H9 (cell line): ENCODE measurements at regions not wholly inside any gene's neighbourhood (a gene's known extent, or its start where the extent isn't known, plus 50 kb on each side); places are given as distances from the start of the nearest gene placed in this dataset.

ENCODE experiments used
- DNase-seq: peaks from one replicate; pipeline ENCODE4 v3.0.0-alpha.2; 2017
- H2AFZ ChIP-seq: one replicate; pipeline ENCODE4 v1.6.1; 2013; ENCODE audit warnings: mild to moderate bottlenecking, low read length, control low read depth, moderate library complexity
- H2AK5ac ChIP-seq: 2 replicates; pipeline ENCODE4 v1.6.1; 2013; ENCODE audit warnings: low read length, control low read depth, mixed read lengths; ENCODE audit not compliant: insufficient read length
- H2BK120ac ChIP-seq: one replicate; pipeline ENCODE4 v1.6.1; 2013; ENCODE audit warnings: low read depth, mild to moderate bottlenecking, low read length, control low read depth, inconsistent platforms; ENCODE audit not compliant: poor library complexity, severe bottlenecking
- H2BK12ac ChIP-seq: 2 replicates; pipeline ENCODE4 v1.6.1; 2013; ENCODE audit warnings: low read length, control low read depth, mixed read lengths, low read depth; ENCODE audit not compliant: insufficient read length
- H2BK15ac ChIP-seq: 2 replicates; pipeline ENCODE4 v1.6.1; 2013; ENCODE audit warnings: low read depth, low read length, control low read depth
- H2BK20ac ChIP-seq: one replicate; pipeline ENCODE4 v1.6.1; 2013; ENCODE audit warnings: low read depth, mild to moderate bottlenecking, low read length, control low read depth, inconsistent platforms; ENCODE audit not compliant: poor library complexity, severe bottlenecking
- H2BK5ac ChIP-seq: 2 replicates; pipeline ENCODE4 v1.6.1; 2013; ENCODE audit warnings: low read length, control low read depth, mixed read lengths; ENCODE audit not compliant: insufficient read length
- H3K14ac ChIP-seq: 2 replicates; pipeline ENCODE4 v1.6.1; 2013; ENCODE audit warnings: low read length, control low read depth; ENCODE audit not compliant: insufficient read depth
- H3K18ac ChIP-seq: 2 replicates; pipeline ENCODE4 v1.6.1; 2013; ENCODE audit warnings: low read depth, mild to moderate bottlenecking, mixed read lengths, low read length, control low read depth; ENCODE audit not compliant: insufficient read length
- H3K23ac ChIP-seq: 2 replicates; pipeline ENCODE4 v1.6.1; 2013; ENCODE audit warnings: low read length, control low read depth, mixed read lengths, low read depth; ENCODE audit not compliant: insufficient read length
- H3K23me2 ChIP-seq: 2 replicates; pipeline ENCODE4 v1.6.1; 2013; ENCODE audit warnings: low read depth, mild to moderate bottlenecking, mixed read lengths, low read length, control low read depth; ENCODE audit not compliant: insufficient read length, poor library complexity, severe bottlenecking
- H3K27ac ChIP-seq: 2 replicates; pipeline ENCODE4 v1.5.1; 2013; ENCODE audit warnings: low read length, control low read depth, mixed read lengths, low read depth; ENCODE audit not compliant: insufficient read length
- H3K27me3 ChIP-seq: 2 replicates; pipeline ENCODE4 v1.6.1; 2013; ENCODE audit warnings: low read length, control low read depth, inconsistent platforms; ENCODE audit not compliant: insufficient read depth
- H3K4ac ChIP-seq: 2 replicates; pipeline ENCODE4 v1.6.1; 2013; ENCODE audit warnings: low read depth, mild to moderate bottlenecking, control low read depth, inconsistent platforms, low read length, moderate library complexity
- H3K4me1 ChIP-seq: 2 replicates; pipeline ENCODE4 v1.6.1; 2013; ENCODE audit warnings: low read length, control low read depth, inconsistent platforms; ENCODE audit not compliant: insufficient read depth
- H3K4me2 ChIP-seq: 2 replicates; pipeline ENCODE4 v1.6.1; 2013; ENCODE audit warnings: low read length, control low read depth, mixed read lengths; ENCODE audit not compliant: insufficient read length, insufficient read depth
- H3K56ac ChIP-seq: 2 replicates; pipeline ENCODE4 v1.6.1; 2013; ENCODE audit warnings: low read depth, mild to moderate bottlenecking, mixed read lengths, low read length, control low read depth; ENCODE audit not compliant: insufficient read length
- H3K79me1 ChIP-seq: 2 replicates; pipeline ENCODE4 v1.6.1; 2013; ENCODE audit warnings: low read depth, mild to moderate bottlenecking, moderate library complexity, low read length, control low read depth, inconsistent platforms; ENCODE audit not compliant: insufficient read depth, poor library complexity, severe bottlenecking
- H3K79me2 ChIP-seq: 2 replicates; pipeline ENCODE4 v1.6.1; 2013; ENCODE audit warnings: low read length, control low read depth, inconsistent platforms; ENCODE audit not compliant: insufficient read depth
- H3K9ac ChIP-seq: 2 replicates; pipeline ENCODE4 v1.6.1; 2013; ENCODE audit warnings: low read length, control low read depth, mixed read lengths; ENCODE audit not compliant: insufficient read length; ENCODE audit errors: extremely low read depth
- H3K9me3 ChIP-seq: one replicate; pipeline ENCODE4 v1.6.1; 2013; ENCODE audit warnings: low read depth, low read length, inconsistent platforms; ENCODE audit not compliant: control insufficient read depth
- H3T11ph ChIP-seq: one replicate; pipeline ENCODE4 v1.6.1; 2013; ENCODE audit warnings: mild to moderate bottlenecking, low read length, control low read depth, inconsistent platforms
- H4K20me1 ChIP-seq: one replicate; pipeline ENCODE4 v1.6.1; 2013; ENCODE audit not compliant: control insufficient read depth, insufficient read length, insufficient read depth
- H4K5ac ChIP-seq: 2 replicates; pipeline ENCODE4 v1.6.1; 2013; ENCODE audit warnings: low read depth, mild to moderate bottlenecking, mixed read lengths, low read length, control low read depth; ENCODE audit not compliant: insufficient read length
- H4K8ac ChIP-seq: replicated peaks from 2 replicates; pipeline ENCODE4 v1.6.1; 2013; ENCODE audit warnings: low read length, control low read depth, mixed read lengths, low read depth; ENCODE audit not compliant: insufficient read length
- H4K91ac ChIP-seq: 2 replicates; pipeline ENCODE4 v1.6.1; 2013; ENCODE audit warnings: low read depth, mild to moderate bottlenecking, moderate library complexity, mixed read lengths, low read length, control low read depth; ENCODE audit not compliant: insufficient read length
- H3K27ac Mint-ChIP-seq, 3 experiments: 2 replicates in 2 of 3; 3 replicates in 1 of 3; pipeline ENCODE4 v1.8.0; 2020 to 2021; ENCODE audit warnings: mixed read lengths in 3 of 3, mild to moderate bottlenecking in 1 of 3, moderate library complexity in 1 of 3
- H3K27me3 Mint-ChIP-seq: 2 replicates; pipeline ENCODE4 v1.8.0; 2021; ENCODE audit warnings: low read depth, mild to moderate bottlenecking, moderate library complexity, mixed read lengths
- H3K36me3 Mint-ChIP-seq, 3 experiments: 2 replicates in 2 of 3; 3 replicates in 1 of 3; pipeline ENCODE4 v1.8.0; 2020 to 2021; ENCODE audit warnings: low read depth in 3 of 3, mixed read lengths in 3 of 3; ENCODE audit not compliant: insufficient read depth in 1 of 3
- H3K4me1 Mint-ChIP-seq, 2 experiments: 2 replicates each; pipeline ENCODE4 v1.8.0; 2020; ENCODE audit warnings: mixed read lengths in 2 of 2
- H3K4me3 Mint-ChIP-seq, 2 experiments: 2 replicates in 1 of 2; 3 replicates in 1 of 2; pipeline ENCODE4 v1.8.0; 2020 to 2021; ENCODE audit warnings: mild to moderate bottlenecking in 2 of 2, mixed read lengths in 2 of 2, moderate library complexity in 1 of 2
- H3K9me3 Mint-ChIP-seq, 2 experiments: 2 replicates in 1 of 2; 3 replicates in 1 of 2; pipeline ENCODE4 v1.8.0; 2020; ENCODE audit warnings: mild to moderate bottlenecking in 2 of 2, mixed read lengths in 2 of 2, moderate library complexity in 1 of 2
- CTCF ChIP-seq: fragments of 200-600 bp; sonication (generic); conservative IDR thresholded peaks from 3 replicates; pipeline ENCODE4 v1.8.0; 2021; ENCODE audit warnings: antibody characterized with exemption, mild to moderate bottlenecking

- no peak overlapping the region for H3K9ac ChIP-seq
- no peak overlapping the region for H3K27ac ChIP-seq
- H4K5ac ChIP-seq = no peak overlapping the region
- H4K91ac ChIP-seq = no peak overlapping the region
- H3K79me1 ChIP-seq = no peaks in the 10 kb centered on the region
- H3K4ac ChIP-seq = no peak overlapping the region
- Mint-ChIP-seq H3K9me3 (no peaks in the 10 kb centered on the region), H3K4me1 (peaks cover 22 to 23% of the 10 kb centered on the region in 2 experiments), H3K36me3 (no peaks in the 10 kb centered on the region; a peak in 1 of 7 replicates), H3K4me3 (no peak overlapping the region), H3K27me3 (no peaks in the 10 kb centered on the region), H3K27ac (no peak overlapping the region)
- no peaks in the 10 kb centered on the region for H3K9me3 ChIP-seq
- H4K8ac ChIP-seq = no peak overlapping the region
- H3T11ph ChIP-seq = no peak overlapping the region
- no peak overlapping the region for H3K14ac ChIP-seq
- H3K23me2 ChIP-seq = no peaks in the 10 kb centered on the region
- no peak overlapping the region for H2BK15ac ChIP-seq
- no peak overlapping the region for H3K4me2 ChIP-seq
- no peak for TF ChIP-seq CTCF
- H4K20me1 ChIP-seq = no peaks in the 10 kb centered on the region
- H3K4me1 ChIP-seq = peaks cover 3% of the 10 kb centered on the region; the same call in 1 of the 2 replicates
- H3K56ac ChIP-seq = no peak overlapping the region
- no peak overlapping the region for H2BK20ac ChIP-seq
- no peak overlapping the region for H2AFZ ChIP-seq
- no peak overlapping the region for H2BK120ac ChIP-seq
- no peak overlapping the region for H2BK5ac ChIP-seq
- H3K23ac ChIP-seq = no peak overlapping the region
- H3K18ac ChIP-seq = no peak overlapping the region
- no peaks in the 10 kb centered on the region for H3K79me2 ChIP-seq
- no peak overlapping the region for H2AK5ac ChIP-seq
- H2BK12ac ChIP-seq = no peak overlapping the region
- no peak for DNase-seq
- no peaks in the 10 kb centered on the region for H3K27me3 ChIP-seq
Measured at GRCh38 chr1:199157494-199157893, 518.7 kb downstream of the PTPRC start.
